Endometrium (tissue), 2 donors: ENCODE measurements at regions not wholly inside any gene's neighbourhood (a gene's known extent, or its start where the extent isn't known, plus 50 kb on each side); places are given as distances from the start of the nearest gene placed in this dataset.
"Not testable (repeated sequence)": the region's sequence is repeated elsewhere in the genome, so short reads cannot be mapped to it uniquely, and the experiment has no call there.

Experiments
- FAIRE-seq: peaks from 2 replicates; lab custom pipeline; 2012; peaks lifted over from hg19 to GRCh38; lab: Jason Lieb, UNC
- donor health status: control.
- donor health status: control.

DNA sequence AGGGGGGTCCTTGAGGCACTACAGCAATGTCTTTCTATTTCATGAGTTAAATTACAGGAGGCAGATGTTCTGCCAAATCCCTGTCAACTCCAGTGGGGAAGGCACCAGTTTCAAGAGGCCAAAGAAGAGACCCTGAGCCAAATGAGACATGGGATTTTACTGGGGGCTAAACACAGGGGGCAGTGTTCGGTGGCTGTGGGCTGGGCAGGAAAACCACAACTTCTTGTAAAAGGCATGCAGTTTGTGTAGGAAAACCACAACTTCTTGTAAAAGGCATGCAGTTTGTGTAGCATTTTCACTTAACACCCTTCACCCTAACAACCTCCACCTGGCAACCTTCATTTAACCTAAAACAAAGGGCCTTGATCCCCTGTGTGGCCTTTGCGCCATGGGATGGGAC, 61.0 kb downstream of the POLR2M start:
- no peak for FAIRE-seq

DNA sequence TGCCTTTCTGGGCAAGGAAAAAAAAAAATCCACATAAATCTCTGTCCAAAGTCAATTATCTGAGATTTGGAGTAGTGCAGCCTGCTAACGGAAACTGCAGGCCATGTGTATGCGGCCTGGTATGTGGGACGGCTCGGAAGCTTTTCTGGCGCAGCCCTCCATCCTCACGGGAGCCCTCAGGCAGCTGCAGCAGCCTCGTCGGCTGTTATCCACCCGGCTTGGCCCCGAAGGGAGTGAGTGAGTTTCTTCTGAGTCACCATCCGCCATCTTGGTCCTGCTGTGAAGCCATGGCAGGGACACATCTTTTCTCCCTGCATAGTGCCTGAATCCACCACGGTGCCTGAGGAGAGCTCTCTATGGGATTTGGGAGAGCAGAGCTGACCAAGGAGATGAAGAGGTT, 62.8 kb downstream of the POLR2M start:
- FAIRE-seq = no peak

DNA sequence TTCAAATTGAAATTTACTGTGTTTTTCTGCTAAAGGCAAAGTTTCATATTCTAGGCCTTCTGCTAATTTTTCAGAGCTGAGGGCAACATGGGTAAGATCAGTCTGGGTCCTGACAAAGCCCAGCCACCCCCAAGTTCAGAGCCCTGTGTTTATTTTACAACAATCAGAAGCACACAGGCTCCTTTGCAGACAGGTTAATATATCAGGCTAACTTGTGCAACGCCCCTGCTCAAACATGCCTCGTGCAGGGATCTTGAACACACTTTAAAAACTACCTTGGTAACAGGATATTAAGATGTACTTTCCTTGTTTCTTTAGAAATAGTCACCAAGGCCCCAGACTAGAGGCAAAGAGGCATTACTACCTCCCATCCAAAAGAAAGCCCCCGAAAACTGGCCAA, 64.0 kb downstream of the POLR2M start:
- no peak for FAIRE-seq

DNA sequence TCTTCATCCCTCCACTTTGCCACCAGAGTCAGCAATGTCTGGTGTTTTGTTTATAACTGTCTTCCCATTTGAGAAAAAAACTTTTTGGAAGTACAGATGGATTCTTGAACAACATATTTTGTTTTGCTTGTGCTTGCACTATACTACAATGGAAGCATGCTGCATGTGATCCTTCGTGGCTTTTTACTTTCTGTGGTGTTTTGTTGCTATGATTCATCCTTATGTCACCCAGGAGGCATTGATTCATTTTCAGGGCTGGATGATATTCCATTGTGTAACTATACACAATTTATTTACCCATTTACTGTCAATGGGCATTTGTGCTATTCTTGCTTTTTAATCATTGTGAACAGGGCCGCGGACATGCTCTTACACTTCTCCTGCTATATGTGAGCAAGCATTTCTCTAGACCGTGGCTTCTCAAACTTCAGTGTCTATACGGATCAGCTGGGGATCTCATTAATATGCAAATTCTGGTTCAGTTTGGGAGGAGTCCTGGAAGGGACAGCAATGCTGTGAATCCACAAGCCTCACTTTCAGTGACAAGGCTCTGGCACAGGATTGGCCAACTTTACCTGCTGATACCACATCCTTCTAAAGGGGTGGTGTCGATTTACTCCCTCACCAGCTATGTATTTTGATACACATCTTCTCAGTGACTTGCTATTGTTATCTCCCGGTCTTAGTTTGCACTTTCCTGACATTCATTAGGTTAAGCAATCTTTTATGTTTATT, 65.9 kb downstream of the POLR2M start:
- no peak for FAIRE-seq

DNA sequence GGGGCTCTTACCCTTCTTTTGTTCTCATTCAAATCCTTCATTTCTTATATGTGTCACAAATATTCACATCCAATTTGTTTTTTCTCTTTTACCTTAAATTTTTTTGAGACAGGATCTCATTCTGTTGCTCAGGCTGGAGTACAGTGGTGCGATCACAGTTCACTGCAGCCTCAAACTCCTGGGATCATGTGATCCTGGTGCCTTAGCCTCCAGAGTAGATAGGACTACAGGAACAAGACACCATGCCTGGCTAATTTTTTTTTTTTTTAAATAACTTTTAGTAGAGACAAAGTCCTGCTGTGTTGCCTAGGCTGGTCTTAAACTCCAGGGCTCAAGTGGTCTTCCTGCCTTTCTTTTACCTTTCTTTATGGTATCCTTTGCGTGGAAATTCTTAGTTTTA, 66.5 kb downstream of the POLR2M start:
- no peak for FAIRE-seq

DNA sequence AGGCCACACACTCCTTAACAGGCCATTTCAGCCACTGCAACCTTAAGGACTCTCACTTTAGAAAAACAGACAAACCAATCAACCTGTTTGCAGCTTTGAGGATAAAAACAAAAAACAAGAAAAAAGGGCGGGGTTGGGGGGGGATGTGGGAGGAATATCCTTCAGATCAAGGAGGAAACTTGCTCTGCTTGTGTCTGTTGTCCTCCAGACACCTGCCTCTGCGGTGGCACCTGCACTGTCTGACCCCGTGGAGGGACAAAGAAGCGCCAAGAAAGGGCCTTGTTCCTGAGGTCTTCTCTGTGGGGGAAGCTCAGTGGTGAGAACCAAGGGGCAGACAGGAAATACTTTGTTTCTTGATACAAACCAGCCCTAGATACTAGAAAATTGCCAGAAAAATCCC, 70.5 kb downstream of the POLR2M start:
- FAIRE-seq = no peak

DNA sequence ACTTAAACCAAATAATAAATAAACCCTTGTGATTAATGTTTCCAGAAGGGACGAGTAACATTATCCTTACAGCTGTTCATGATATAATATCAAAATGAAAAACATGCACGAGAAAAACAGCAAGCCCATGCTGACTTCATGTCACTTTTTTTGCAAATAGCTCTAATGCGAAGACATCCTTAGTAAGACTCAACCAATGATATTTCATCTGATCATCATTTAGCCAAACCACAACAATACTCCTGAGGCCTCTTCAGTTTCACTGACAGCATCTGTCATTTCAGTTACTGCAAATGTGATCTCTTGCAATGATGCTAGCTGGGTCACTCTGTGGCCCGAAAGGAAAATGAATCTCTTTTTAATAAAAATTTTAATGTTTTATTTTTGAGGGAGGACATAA, 74.0 kb downstream of the POLR2M start:
- FAIRE-seq = no peak

DNA sequence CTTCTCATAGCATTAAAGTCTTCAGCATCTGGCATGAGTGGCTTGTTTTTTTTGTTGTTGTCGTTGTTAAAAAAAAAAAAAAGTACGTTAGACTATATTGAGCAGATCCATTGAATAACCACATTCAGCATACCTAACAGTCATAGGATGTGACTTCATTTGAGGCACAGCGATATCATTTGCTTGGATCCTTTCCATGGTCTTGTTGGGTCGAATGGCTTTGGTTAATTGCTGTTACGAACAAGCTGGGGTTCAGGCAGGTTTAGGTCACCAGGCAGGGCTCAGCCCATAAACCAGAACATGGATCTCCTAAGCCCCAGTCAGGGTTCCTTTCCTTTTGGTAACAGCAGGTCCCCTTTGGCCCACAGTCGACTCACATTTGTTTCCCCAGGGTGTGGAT, 76.2 kb downstream of the POLR2M start:
- no peak for FAIRE-seq

DNA sequence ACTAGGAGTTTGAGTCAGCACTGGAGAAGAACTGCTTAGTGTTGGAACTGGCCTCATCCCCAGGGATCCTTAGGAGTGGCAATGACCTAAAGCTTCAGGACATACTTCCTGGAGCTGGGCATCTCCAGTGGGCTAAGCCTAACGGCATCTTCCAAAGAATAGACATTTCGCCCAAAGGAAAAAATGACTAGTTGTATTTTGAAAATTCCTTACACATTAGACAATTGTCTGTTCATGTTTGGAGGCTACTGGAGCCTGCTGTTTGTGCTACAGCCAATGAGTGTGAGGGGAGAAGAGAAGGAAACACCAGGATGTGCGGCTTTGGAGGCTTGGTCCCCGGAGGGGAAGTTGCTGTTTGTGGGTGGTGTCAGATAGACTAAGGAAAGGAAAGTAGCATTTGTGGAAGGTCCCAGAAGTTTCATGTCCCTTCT, 77.6 kb downstream of the POLR2M start:
- FAIRE-seq = no peak

DNA sequence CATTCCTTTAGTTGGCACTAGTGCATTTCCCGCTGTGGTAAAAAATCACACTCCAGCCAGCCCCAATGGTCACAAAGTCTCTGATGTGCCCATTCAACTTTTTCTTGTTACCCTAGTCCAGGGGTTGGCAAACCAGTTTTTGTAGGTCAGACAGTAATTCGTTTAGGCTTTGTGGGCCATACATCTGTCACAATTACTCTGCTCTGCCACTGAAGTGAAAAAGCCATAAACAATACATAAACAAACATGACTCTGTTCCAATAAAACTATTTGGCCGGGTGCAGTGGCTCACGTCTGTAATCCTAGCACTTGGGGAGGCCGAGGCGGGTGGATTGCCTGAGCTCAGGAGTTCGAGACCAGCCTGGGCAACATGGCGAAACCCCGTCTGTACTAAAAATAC, 78.5 kb downstream of the POLR2M start:
- no peak for FAIRE-seq

DNA sequence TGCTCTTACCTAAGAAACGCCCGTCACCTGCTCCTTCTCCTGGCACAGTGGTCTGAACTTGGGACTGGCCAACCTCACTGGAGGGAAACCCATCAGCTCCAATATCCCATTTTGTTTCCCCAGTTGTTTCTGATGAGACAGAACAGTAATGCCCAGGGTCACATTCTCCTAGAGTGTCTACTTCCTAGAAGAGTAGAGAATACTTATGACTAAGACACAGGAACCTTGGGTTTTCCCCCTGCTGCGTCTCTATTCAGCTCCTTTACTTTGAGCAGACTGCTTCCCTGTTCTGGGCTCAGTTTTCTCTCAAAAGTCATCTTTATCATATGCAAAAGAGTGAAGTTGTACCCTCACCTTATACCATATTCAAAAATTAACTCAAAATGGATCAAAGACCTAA, 79.4 kb downstream of the POLR2M start:
- FAIRE-seq = no peak

DNA sequence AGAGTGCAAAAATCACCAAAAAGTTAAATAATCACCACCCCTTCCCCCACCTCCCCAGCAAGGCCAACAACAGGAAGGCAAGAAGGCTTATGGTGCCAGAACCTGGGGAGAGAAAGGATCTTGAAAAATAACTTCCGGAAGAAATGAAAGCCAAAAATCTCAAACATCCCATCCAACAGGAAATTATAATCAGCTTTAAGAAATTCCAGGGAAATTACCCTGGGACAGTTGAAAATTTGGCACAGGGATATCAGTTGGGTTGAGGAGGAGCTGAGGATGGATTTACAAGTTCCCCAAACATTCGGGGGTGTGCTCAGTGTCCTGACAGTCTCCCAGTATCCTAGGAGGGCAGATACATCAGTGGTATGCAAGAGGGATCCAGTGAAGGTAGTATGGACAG, 82.7 kb downstream of the POLR2M start:
- no peak for FAIRE-seq

DNA sequence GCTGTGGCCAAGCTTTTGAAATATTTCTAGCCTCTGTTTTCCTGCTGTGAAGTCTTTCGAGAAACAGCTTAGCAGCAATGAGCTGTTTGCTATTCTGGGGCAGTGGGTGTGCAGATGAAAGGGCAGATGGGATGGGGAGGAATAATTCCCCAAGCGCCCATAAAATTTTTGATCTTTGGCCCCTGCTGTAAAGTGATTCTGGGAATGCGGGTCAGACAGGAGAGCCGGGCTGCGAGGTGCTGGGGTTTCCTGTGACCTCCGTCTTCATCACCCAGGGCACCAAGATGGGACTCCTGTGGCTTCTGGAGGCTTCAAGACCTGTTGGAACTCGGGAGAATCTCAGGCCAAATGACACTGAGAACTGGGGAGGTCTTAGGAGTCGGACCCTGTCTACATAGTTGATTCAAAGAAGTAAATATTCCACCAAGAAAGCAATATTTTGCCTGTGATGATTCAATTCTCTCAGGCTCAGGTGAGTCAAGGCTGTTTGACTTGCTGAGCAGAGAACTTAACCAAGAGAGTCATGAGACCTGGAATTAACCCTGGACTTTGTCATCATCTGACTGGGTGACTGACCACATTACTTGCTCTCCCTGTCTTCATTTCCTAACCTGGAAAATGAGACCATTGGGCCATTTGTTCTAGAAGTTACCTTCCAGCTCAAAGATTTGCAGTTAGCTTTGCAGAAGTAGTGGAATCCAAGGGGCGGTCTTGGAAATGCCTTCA, 86.4 kb downstream of the POLR2M start:
- no peak for FAIRE-seq

DNA sequence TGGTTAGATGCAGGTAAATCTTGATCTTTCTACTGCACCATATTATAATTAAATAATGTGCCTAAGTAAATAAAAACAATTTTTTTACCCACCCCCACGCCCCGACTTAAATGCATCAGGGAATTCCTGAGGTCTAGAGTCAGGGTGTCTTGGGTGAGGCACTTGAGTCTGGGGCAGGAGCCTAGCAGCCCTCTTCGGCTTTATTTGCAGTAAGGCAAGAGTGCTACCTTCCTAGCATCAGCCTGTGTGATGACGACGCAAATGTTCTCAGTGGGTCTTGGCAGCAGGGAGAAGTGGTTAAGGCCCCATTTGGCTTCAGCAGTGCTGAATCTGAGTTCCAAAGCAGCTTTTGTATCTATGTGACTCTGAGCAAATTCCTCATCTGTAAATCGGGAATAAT, 88.7 kb downstream of the POLR2M start:
- no peak for FAIRE-seq

DNA sequence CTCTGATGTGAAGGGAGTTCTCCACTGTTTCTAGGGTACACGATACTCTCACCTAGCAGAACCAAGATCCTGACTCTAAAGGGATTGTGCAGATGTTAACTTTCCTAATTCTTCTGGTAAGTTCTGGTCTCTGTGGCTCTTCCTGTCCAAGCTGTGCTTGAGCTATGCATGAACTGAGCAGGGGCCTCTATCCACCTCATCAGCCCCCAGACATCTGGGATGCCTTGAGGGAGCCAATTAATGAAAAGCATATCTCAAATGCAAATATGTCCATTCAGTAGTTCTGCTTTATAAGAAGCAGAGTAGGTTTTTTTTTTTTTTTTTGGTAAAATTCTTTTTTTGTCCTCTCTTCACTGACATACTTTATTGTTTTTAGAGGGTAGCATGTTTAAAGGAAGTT, 89.6 kb downstream of the POLR2M start:
- FAIRE-seq = no peak

DNA sequence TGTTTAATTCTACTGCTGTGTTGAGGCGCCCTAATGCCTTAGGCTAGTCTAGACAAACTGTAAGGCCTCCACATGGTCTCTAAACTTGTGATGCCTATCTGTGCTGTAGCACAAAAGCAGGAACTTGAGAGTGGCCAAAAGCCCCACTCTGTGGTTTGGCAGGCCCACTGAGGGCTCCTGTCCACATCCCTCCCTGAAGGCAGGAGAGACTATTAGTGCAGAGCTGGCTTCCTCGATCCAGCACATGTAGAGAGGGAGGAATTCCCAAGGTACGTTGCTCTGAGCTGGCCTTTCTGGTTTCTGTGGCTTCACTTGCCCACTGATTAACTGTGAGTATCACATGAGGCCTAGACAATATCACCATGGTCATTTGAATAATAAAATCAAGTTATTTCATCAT, 90.6 kb downstream of the POLR2M start:
- no peak for FAIRE-seq

DNA sequence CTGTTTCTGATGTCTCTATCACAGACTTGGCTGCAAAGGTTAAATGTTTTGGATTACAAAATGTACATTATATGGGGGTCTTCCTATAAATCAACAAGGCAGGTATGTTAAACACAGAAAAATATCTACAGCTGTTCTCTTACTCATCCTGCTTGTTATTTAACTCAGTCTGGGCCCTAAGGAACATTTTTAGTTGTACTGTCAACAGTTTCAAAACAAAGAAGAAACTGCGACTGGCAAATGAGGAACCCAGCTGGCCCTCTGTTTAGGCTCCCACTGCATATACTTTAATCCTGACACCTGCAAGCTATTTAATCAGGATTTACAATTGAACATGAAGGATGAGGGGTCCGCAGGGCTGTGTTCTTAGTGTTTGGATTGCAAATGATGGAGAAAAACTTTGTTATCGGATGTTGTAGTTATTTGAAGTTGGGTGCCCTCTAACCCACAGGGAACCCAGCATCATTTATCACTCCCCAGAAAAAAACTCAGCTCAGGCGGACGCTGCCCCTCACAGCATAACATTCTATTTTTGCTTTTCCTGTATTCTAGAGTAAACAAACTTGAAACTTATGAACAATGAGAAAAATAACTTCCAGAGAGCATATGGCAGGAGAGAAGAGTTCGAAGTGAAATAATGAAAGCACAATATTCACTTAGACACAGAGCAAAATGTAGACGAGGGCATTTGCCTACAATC, 91.2 kb downstream of the POLR2M start:
- no peak for FAIRE-seq

DNA sequence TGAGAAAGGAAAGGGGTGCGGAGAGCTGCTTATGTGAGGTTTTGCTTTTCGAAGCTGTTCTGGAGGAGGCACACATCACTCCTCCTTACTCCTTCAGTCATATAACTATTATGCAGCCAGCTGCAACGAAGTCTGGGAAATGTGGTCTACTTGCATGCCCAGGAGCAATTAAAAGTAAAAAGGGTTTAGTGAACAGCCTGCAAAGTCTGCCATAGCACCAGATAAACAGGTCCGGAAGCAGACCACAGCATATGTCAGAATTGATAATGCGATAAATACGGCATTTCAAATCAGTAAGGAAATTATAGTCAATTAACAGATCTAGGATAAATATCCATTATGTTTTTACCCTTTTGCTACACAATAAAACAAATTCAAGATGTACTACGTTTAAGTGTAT, 99.5 kb downstream of the POLR2M start:
- FAIRE-seq = no peak

DNA sequence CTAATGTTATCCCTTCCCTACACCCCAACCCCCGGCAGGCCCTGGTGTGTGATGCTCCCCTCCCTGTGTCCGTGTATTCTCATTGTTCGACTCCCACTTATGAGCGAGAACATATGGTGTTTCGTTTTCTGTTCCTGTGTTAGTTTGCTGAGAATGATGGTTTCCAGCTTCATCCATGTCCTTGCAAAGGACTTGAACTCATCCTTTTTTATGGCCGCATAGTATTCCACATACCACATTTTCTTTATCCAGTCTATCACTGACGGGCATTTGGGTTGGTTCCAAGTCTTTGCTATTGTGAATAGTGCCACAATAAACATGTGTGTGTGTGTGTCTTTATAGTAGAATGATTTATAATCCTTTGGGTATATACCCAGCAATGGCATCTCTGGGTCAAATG, 102.8 kb downstream of the POLR2M start:
- not testable (repeated sequence) for FAIRE-seq

DNA sequence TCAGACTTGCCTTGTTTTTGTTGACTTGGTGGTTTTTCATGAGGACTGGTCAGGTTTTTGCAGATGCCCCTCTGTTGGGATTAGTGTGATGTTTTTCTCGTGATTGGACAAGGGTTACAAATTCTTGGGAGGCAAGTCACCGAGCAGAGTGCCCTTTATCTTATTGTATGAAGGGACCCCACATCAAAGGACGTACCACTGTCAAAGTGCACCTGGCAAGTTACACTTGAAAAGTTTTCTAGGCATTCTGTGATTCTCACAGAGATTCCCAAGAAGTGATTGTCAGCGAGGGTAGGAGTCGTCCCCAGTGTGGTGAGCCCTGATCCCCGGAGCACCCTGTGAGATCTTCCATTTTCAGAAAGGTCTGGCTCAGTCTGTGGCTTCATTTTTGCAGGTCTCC, 110.1 kb downstream of the POLR2M start:
- FAIRE-seq = no peak

DNA sequence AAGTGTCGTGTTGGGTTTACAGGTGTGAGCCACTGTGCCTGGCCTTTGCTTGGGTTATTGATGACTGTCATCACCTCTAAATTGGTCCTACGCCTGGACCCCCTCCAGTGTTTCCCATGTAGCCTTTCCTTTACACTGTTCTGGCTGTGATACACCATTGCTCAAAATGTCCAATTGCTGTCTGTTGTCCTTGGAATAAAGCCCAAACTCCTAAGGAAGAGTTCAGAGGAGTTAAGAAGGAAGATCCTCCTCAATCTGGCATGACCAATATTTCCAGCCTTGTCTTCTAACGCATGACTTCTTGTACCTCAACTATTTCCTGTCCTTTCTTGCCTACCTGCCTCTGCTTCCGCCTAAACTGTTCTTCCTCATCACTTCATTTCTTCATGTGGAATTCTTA, 113.1 kb downstream of the POLR2M start:
- FAIRE-seq = no peak

DNA sequence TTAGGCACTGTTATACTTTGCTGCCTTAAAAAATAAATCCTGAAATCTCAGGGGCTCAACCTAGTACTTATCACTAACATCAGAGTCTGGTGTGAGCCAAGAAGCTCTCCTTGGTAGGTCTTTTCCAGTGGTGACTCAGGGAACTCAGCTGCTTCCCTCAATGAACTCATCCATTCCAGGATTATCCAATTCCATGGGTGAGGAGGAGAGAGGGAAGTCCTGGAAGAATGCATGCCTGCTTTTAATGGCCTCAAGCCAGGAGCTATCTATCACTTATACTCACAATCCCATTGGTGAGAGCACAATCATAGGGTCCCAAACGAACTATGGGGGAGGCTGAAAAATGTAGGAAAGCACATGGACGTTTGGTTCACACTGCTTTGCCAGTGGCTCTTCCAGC, 113.6 kb downstream of the POLR2M start:
- no peak for FAIRE-seq

DNA sequence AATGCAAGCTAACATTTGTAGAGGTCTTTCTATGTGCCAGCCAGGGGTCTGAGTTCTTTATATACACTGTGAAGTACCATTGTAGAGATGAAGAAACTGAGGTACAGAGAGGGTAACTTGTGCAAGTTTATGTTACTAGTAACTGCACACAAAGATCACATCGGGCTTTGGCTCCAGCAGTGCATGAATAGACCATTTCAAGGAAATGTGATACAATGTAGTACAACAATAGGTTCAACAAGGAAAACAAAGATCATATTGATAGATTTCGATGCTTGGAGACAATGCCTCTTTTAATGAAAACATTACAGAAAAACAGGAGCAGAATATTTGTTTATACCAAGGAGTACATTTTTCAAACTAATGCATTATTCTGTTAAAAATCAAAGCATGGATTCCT, 115.3 kb downstream of the POLR2M start:
- FAIRE-seq = no peak
